Glutamatergic neuron (in vitro differentiated cells): ENCODE measurements at regions not wholly inside any gene's neighbourhood (a gene's known extent, or its start where the extent isn't known, plus 50 kb on each side); places are given as distances from the start of the nearest gene placed in this dataset.
A peak's percentile ranks its signal among the peaks of the same experiment; 100 is the strongest.
"Not testable (repeated sequence)": the region's sequence is repeated elsewhere in the genome, so short reads cannot be mapped to it uniquely, and the experiment has no call there.

ENCODE experiments used
- DNase-seq: peaks from one replicate; pipeline ENCODE4 v3.0.0; 2022
- H3K27ac Mint-ChIP-seq: one replicate; pipeline ENCODE4 v1.8.0; 2020; ENCODE audit warnings: mild to moderate bottlenecking, mixed read lengths, inconsistent platforms; ENCODE audit not compliant: unreplicated experiment
- H3K27me3 Mint-ChIP-seq: one replicate; pipeline ENCODE4 v1.8.0; 2020; ENCODE audit warnings: mild to moderate bottlenecking, moderate library complexity, mixed read lengths, inconsistent platforms; ENCODE audit not compliant: unreplicated experiment
- H3K36me3 Mint-ChIP-seq: one replicate; pipeline ENCODE4 v1.8.0; 2020; ENCODE audit warnings: mild to moderate bottlenecking, mixed read lengths, inconsistent platforms; ENCODE audit not compliant: unreplicated experiment
- H3K4me1 Mint-ChIP-seq: one replicate; pipeline ENCODE4 v1.8.0; 2020; ENCODE audit warnings: mild to moderate bottlenecking, low read depth, mixed read lengths, inconsistent platforms; ENCODE audit not compliant: unreplicated experiment
- H3K4me3 Mint-ChIP-seq: one replicate; pipeline ENCODE4 v1.8.0; 2020; ENCODE audit warnings: mild to moderate bottlenecking, mixed read lengths, inconsistent platforms; ENCODE audit not compliant: unreplicated experiment
- H3K9me3 Mint-ChIP-seq: one replicate; pipeline ENCODE4 v1.8.0; 2020; ENCODE audit warnings: mild to moderate bottlenecking, moderate library complexity, mixed read lengths, inconsistent platforms; ENCODE audit not compliant: unreplicated experiment

DNA sequence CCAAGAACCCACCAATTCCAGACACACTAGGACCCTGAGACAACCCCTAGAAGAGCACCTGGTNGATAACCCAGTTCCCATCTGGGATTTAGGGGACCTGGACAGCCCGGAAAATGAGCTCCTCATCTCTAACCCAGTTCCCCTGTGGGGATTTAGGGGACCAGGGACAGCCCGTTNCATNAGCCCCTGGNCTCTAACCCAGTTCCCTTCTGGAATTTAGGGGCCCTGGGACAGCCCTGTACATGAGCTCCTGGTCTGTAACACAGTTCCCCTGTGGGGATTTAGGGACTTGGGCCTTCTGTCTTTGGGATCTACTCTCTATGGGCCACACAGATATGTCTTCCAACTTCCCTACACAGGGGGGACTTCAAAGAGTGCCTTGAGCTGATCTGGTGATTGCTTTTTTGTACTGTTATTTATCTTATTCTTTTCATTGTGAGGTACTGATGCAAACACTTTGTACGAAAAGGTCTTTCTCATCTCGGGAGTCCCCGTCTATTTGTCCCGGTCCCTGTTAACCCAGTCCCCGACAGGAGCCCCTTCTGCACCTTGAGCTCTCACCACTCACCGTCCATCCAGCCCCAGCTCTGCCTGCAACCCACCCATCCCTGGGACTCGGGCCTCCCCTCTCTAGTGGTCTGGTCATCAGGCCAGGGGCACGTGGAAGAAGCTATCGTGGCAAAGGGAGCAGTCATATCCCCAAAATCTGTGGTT, 58.2 kb upstream of the PLCXD1 start:
- H3K27me3 Mint-ChIP-seq, H3K4me3 Mint-ChIP-seq, H3K36me3 Mint-ChIP-seq, H3K9me3 Mint-ChIP-seq, H3K4me1 Mint-ChIP-seq, H3K27ac Mint-ChIP-seq, DNase-seq: not testable (repeated sequence)

DNA sequence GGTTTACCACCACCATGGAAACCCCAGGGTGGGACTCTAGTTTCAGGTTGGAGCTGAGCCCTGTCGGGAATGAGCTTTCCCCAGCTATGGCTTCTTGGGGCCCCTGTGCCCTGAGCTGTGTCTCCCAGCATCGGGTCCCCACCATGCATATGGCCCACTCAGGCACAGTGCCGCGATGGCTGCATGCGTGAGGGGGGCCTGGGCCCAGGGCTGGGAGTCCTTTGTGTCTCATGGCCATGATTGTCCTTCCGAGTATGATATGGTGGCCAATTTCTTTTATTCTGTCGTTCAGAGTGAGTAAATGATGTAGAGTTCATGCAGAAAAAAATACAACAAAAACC, 57.7 kb upstream of the PLCXD1 start:
- H3K4me1 Mint-ChIP-seq, H3K27ac Mint-ChIP-seq, H3K9me3 Mint-ChIP-seq, DNase-seq, H3K27me3 Mint-ChIP-seq, H3K36me3 Mint-ChIP-seq, H3K4me3 Mint-ChIP-seq: not testable (repeated sequence)

DNA sequence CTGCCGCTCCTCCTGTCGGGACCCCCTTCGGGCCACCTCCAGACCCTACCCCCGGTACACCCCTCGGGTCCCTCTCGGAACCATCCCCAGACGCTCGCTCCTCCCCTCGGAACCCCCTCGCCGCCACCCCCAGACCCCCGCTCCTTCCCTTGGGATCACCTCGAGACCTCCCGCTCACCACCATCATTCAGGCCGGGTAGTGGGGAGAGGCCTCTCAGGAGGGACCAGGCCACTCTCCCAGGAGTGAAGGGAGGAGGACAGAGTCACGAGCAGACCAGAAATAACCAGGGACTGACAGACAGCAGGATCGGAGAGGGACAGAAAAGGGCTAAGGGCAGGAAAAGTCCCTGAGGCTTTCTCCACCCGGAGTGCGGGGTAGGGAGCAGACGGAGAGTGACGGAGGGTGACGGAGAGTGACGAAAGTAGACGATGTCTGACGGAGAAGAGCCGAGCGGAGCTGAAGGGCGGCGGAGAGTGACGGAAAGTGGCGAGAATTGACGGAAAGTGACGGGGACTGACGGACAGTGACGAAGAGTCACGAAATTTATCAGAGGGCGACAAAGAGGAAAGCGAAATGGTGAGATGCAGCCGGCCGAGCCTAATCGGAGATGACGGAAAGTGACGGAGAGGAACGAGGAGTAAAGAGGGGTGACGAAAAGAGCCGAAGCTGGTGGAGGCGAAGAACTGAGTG, 54.6 kb upstream of the PLCXD1 start:
- H3K27me3 Mint-ChIP-seq, H3K9me3 Mint-ChIP-seq, H3K36me3 Mint-ChIP-seq, H3K4me1 Mint-ChIP-seq, DNase-seq, H3K27ac Mint-ChIP-seq: not testable (repeated sequence)
- peak overlapping the region; percentile 82 for H3K4me3 Mint-ChIP-seq

DNA sequence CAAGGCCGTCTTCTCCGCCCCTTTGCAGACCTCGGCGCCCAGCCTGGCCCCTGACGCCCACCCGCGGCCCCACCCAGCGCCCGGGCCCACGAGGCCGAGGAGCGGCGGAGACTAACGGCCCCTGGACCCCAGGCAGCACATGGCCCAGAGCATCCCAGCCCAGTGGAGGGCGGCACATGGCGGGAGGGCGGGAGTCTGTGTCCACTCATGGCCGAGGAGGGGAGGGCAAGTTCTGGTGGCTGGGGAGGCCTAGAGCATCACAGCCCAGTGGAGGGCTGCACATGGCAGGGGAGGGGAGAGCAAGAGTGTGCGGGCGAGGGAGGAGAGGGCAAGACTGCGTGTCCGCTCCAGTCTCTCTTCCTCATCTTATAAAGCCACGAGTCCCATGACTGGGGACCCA, 53.8 kb upstream of the PLCXD1 start:
- not testable (repeated sequence) for H3K27ac Mint-ChIP-seq, H3K9me3 Mint-ChIP-seq, H3K36me3 Mint-ChIP-seq, H3K4me3 Mint-ChIP-seq, DNase-seq, H3K4me1 Mint-ChIP-seq, H3K27me3 Mint-ChIP-seq
